WTC11 (cell line): ENCODE measurements at regions not wholly inside any gene's neighbourhood (a gene's known extent, or its start where the extent isn't known, plus 50 kb on each side); places are given as distances from the start of the nearest gene placed in this dataset.

ENCODE experiments used
- ATAC-seq: fragments of 200-7000 bp; cut with Tn5 transposase; 2 replicates; pipeline ENCODE4 v1.10.0; 2021; ENCODE audit warnings: mild to moderate bottlenecking, moderate library complexity
- CTCF ChIA-PET: fragments of 300-600 bp; sonication (Branson Sonifier 250); formaldehyde crosslinking; loops from one replicate; lab custom pipeline; 2021; ENCODE audit warnings: antibody characterized with exemption; lab: Charles Lee
- POLR2A ChIA-PET: fragments of 350-600 bp; sonication (Branson Sonifier 250); formaldehyde crosslinking; loops from one replicate; lab custom pipeline; 2021; ENCODE audit warnings: antibody characterized with exemption; lab: Charles Lee
- DNase-seq: peaks from one replicate; pipeline ENCODE4 v3.0.0; 2021; ENCODE audit warnings: low spot score
- H3K27ac Mint-ChIP-seq: 2 replicates; pipeline ENCODE4 v1.8.0; 2021; ENCODE audit warnings: mixed read lengths
- H3K27me3 Mint-ChIP-seq: 2 replicates; pipeline ENCODE4 v1.8.0; 2021; ENCODE audit warnings: low read depth, mild to moderate bottlenecking, moderate library complexity, mixed read lengths
- H3K36me3 Mint-ChIP-seq: 2 replicates; pipeline ENCODE4 v1.8.0; 2021; ENCODE audit warnings: mixed read lengths
- H3K4me1 Mint-ChIP-seq: 2 replicates; pipeline ENCODE4 v1.8.0; 2022; ENCODE audit warnings: mixed read lengths
- H3K4me3 Mint-ChIP-seq: 2 replicates; pipeline ENCODE4 v1.8.0; 2021; ENCODE audit warnings: mild to moderate bottlenecking, moderate library complexity, mixed read lengths
- H3K9me3 Mint-ChIP-seq: 2 replicates; pipeline ENCODE4 v1.8.0; 2021; ENCODE audit warnings: mixed read lengths
- ATF1 ChIP-seq: sonication (generic); formaldehyde crosslinking; IDR thresholded peaks from 2 replicates; pipeline ENCODE4 v1.8.1; 2023; ENCODE audit warnings: mild to moderate bottlenecking, moderate library complexity, missing genetic modification reagents
- CBFB ChIP-seq: sonication (generic); formaldehyde crosslinking; IDR thresholded peaks from 2 replicates; pipeline ENCODE4 v1.8.1; 2022; ENCODE audit warnings: mild to moderate bottlenecking, low read depth, missing genetic modification reagents
- ELF4 ChIP-seq: sonication (generic); formaldehyde crosslinking; IDR thresholded peaks from 2 replicates; pipeline ENCODE4 v1.8.1; 2022; ENCODE audit warnings: low read depth, mild to moderate bottlenecking, moderate library complexity, missing genetic modification reagents
- IRF2 ChIP-seq: sonication (generic); formaldehyde crosslinking; IDR thresholded peaks from 2 replicates; pipeline ENCODE4 v1.8.0; 2022; ENCODE audit warnings: low read depth, missing genetic modification reagents, borderline replicate concordance
- JAZF1 ChIP-seq: fragments of 250-450 bp; sonication (Bioruptor Pico); IDR thresholded peaks from 2 replicates; pipeline ENCODE4 v1.9.0; 2021; ENCODE audit warnings: moderate library complexity, mild to moderate bottlenecking, inconsistent platforms
- PRDM15 ChIP-seq: sonication (generic); formaldehyde crosslinking; IDR thresholded peaks from 2 replicates; pipeline ENCODE4 v1.8.0; 2022; ENCODE audit warnings: missing genetic modification reagents
- RORB ChIP-seq: fragments of 250-450 bp; sonication (Bioruptor Pico); IDR thresholded peaks from 2 replicates; pipeline ENCODE4 v1.9.0; 2021; ENCODE audit warnings: mild to moderate bottlenecking
- ZNF425 ChIP-seq: fragments of 250-450 bp; sonication (Bioruptor Pico); conservative IDR thresholded peaks from 2 replicates; pipeline ENCODE4 v1.9.0; 2021; ENCODE audit warnings: mild to moderate bottlenecking
- ZNF532 ChIP-seq: fragments of 250-450 bp; sonication (Bioruptor Pico); IDR thresholded peaks from 2 replicates; pipeline ENCODE4 v1.9.0; 2021; ENCODE audit warnings: mild to moderate bottlenecking, borderline replicate concordance
- TF ChIP-seq, protein P1 (sequence below): fragments of 250-450 bp; sonication (Bioruptor Pico); IDR thresholded peaks from 2 replicates; pipeline ENCODE4 v1.9.0; 2021; ENCODE audit warnings: moderate library complexity, mild to moderate bottlenecking, inconsistent platforms, borderline replicate concordance
- TF ChIP-seq, protein P2 (sequence below): fragments of 250-450 bp; sonication (Bioruptor Pico); IDR thresholded peaks from 2 replicates; pipeline ENCODE4 v1.8.0; 2021; ENCODE audit warnings: mild to moderate bottlenecking
- TF ChIP-seq, protein P3 (sequence below): sonication (generic); formaldehyde crosslinking; IDR thresholded peaks from 2 replicates; pipeline ENCODE4 v1.8.1; 2022; ENCODE audit warnings: low read depth, missing genetic modification reagents, borderline replicate concordance

DNA sequence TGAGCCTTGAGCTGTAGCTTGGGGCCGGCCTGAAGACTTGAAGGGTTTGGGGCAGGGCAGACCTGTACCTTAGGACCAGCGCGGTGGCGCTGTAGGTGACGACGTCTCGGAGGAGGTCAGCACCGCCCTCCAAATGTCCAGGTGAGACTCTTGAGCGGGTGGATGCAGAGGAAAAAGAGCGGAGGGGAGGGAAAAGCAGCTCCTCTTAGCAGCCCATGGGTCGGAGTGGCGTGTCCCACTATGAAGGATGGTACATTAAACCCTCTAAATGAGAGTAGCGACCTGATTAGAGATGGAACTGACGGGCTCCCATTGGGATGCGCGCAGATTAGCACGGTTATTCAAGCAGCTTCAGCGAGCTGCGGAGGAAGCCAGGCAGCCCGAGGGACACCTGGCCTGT, 77.0 kb upstream of the MAP1LC3B2 start:
- POLR2A ChIA-PET, result interaction anchor here (0.6 kb wide), 2 partner anchors 24 to 159 kb away, joined by 3 read pairs; no protein-coding TSS in a partner anchor
- CTCF ChIA-PET, result interaction anchor here (1.4 kb wide), 1 partner anchor 117 kb away, joined by 3 read pairs; no protein-coding TSS in a partner anchor
- Mint-ChIP-seq H3K27me3 (no peaks in the 10 kb centered on the region; the same call in 1 of the 2 replicates), H3K9me3 (peaks cover 20% of the 10 kb centered on the region), H3K36me3 (peaks cover 4% of the 10 kb centered on the region; the same call in 1 of the 2 replicates), H3K4me3 (no peak overlapping the region), H3K4me1 (peaks cover 5% of the 10 kb centered on the region; the same call in 1 of the 2 replicates), H3K27ac (no peak overlapping the region)
- TF ChIP-seq JAZF1 (CRISPR knock-in tag) (no peak), RORB (no peak), ELF4 (no peak), PRDM15 (no peak), IRF2 (CRISPR knock-in tag) (no peak), ZNF425 (CRISPR knock-in tag) (no peak), ZNF532 (no peak)
- TF ChIP-seq, protein P1, sequence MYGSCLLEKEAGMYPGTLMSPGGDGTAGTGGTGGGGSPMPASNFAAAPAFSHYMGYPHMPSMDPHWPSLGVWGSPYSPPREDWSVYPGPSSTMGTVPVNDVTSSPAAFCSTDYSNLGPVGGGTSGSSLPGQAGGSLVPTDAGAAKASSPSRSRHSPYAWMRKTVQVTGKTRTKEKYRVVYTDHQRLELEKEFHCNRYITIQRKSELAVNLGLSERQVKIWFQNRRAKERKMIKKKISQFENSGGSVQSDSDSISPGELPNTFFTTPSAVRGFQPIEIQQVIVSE (CRISPR knock-in tag), result no peak
- ATAC-seq, result no peak
- no peak for DNase-seq

GRCh38 chr12:116482859-116483258, 76.3 kb upstream of the MAP1LC3B2 start:
- peaks cover 18% of the 10 kb centered on the region for H3K9me3 Mint-ChIP-seq
- no peak for DNase-seq
- TF ChIP-seq, protein P2, sequence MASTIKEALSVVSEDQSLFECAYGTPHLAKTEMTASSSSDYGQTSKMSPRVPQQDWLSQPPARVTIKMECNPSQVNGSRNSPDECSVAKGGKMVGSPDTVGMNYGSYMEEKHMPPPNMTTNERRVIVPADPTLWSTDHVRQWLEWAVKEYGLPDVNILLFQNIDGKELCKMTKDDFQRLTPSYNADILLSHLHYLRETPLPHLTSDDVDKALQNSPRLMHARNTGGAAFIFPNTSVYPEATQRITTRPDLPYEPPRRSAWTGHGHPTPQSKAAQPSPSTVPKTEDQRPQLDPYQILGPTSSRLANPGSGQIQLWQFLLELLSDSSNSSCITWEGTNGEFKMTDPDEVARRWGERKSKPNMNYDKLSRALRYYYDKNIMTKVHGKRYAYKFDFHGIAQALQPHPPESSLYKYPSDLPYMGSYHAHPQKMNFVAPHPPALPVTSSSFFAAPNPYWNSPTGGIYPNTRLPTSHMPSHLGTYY (CRISPR knock-in tag), result no peak
- TF ChIP-seq ZNF425 (CRISPR knock-in tag), result no peak
- no peak for TF ChIP-seq CBFB (CRISPR knock-in tag)
- TF ChIP-seq, protein P3, sequence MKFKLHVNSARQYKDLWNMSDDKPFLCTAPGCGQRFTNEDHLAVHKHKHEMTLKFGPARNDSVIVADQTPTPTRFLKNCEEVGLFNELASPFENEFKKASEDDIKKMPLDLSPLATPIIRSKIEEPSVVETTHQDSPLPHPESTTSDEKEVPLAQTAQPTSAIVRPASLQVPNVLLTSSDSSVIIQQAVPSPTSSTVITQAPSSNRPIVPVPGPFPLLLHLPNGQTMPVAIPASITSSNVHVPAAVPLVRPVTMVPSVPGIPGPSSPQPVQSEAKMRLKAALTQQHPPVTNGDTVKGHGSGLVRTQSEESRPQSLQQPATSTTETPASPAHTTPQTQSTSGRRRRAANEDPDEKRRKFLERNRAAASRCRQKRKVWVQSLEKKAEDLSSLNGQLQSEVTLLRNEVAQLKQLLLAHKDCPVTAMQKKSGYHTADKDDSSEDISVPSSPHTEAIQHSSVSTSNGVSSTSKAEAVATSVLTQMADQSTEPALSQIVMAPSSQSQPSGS (CRISPR knock-in tag), result no peak
- no peak for TF ChIP-seq ATF1 (CRISPR knock-in tag)
- H3K27me3 Mint-ChIP-seq, result no peaks in the 10 kb centered on the region; the same call in 1 of the 2 replicates
- ChIA-PET POLR2A (interaction anchor here (0.6 kb wide), 1 partner anchor 160 kb away, joined by 3 read pairs; no protein-coding TSS in a partner anchor), CTCF (interaction anchor here (1.4 kb wide), 1 partner anchor 116 kb away, joined by 3 read pairs; no protein-coding TSS in a partner anchor)
- no peak overlapping the region for H3K27ac Mint-ChIP-seq
- H3K36me3 Mint-ChIP-seq, result no peaks in the 10 kb centered on the region
- peaks cover 5% of the 10 kb centered on the region; the same call in 1 of the 2 replicates for H3K4me1 Mint-ChIP-seq
- no peak for ATAC-seq
- H3K4me3 Mint-ChIP-seq, result no peak overlapping the region
